Stimulated activated CD8-positive, alpha-beta memory T cell treated with anti-CD3 and anti-CD28 coated beads, Interleukin-15, amount 100 ng/mL, for 48 hours (primary cell): ENCODE measurements at regions not wholly inside any gene's neighbourhood (a gene's known extent, or its start where the extent isn't known, plus 50 kb on each side); places are given as distances from the start of the nearest gene placed in this dataset.

Experiments
- DNase-seq, 2 donors: peaks; one replicate each; pipeline ENCODE4 v3.0.0-alpha.2; 2020; ENCODE audit warnings: low read depth in 2 of 2

DNA sequence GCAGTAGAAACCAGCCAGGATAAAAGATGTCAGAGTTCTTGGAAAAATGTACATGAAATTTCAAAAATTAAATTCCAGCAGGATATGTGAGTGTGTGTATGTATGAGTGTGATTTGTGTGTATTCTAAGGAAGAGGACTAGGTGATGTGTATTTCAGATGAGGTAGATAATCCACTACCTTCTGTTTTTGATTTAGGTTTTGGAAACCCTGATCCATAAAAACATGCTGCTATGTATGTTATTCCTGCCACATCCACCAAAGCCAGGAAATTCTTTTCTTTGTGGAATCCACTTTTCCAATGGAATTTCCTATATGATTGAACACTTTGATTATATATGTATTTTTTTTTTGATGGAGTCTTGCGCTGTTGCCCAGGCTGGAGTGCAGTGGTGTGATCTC lies 276.9 kb downstream of the UQCRFS1 start:
- no peak for DNase-seq

DNA sequence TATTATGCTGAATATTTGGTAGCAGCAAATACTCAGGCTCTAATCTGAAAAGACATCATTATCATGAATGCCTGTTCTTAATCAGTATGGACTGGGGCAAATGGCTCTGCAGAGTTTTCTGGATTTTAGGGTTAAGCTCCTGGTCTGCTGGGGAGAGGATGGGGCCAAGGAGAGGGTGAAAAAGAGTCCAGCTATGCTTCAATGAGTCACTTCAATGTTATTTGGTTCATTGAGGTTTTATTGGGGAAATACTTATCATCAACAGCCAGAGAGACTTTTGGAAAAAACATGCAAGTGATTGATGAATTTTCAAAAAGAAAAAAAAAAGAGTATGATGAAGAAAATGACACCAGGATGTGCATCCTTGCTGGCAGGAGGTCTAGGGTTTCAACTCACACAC lies 278.3 kb downstream of the UQCRFS1 start:
- DNase-seq: no peak

DNA sequence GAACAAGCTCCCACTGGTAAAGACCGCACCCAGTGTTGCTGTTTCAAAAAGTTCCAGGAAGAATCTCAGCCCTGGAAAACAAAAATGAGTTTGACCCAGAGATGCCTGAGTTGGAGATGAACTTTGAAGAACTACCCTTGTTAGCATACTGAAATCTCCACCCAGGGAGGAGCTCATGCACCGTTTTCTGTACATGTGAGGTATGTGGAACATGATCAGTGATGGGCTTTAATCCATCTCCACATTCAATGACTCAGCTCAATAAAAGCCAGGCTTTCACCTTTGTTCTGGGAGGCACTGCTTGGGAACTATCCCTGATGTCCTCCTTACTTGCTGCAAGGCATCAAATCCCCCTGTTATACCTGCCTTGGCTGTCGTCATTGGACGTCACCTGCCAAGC lies 279.9 kb downstream of the UQCRFS1 start:
- no peak for DNase-seq

DNA sequence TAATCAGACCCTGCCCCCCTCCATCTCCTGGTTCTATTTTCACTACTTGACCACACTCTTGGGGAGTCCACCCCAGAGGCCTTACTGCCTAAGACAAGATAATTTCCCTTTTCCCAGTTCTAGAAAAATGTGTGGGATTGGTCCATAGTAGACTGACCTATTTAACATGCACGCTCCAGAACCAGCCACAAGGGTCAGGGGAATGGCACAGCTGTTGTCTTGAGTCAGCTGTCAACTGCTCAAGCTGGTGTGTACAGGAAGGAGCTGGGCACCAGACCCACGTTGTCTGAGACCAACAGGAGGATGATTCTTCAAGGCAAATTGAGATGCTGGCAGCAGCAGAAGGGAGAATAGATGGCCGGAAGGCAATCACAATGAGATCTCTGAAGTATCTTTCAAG lies 280.5 kb downstream of the UQCRFS1 start:
- DNase-seq: no peak

DNA sequence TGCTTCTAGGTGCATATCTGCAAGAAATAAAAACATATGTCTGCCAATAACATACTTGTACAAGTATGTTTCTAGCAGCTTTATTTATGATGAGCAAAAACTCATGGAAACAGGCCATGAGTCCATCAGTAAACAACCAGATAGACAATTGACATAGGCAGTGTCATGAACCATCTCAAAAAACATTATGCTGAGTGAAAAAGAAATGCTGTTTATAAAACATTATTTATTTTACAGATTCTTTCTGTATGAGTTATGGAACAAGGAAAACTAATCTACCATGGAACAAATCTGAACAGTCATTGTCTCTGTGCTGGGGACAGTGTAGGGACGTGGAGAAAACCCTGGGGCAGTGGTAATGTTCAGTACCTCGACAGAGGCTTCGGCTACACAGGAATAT lies 283.9 kb downstream of the UQCRFS1 start:
- DNase-seq: no peak

DNA sequence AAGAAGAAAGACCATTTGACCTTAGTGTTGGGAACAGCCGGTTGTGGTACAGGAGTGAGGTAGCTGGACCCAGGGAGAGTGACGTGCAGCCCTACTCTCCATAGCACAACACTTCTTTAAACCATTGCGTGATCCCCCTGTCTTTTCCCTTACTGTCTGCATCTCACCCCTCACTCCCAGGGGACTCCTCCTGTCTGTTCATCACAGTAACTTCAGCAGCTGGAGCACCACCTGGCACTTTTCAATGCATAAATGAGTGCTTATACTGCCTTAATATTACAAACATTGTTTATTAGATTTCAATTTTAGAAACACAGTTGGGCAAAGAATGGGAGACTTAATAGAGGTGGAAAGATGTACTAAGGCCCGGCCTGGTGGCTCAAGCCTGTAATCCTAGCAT lies 285.5 kb downstream of the UQCRFS1 start:
- DNase-seq: no peak

DNA sequence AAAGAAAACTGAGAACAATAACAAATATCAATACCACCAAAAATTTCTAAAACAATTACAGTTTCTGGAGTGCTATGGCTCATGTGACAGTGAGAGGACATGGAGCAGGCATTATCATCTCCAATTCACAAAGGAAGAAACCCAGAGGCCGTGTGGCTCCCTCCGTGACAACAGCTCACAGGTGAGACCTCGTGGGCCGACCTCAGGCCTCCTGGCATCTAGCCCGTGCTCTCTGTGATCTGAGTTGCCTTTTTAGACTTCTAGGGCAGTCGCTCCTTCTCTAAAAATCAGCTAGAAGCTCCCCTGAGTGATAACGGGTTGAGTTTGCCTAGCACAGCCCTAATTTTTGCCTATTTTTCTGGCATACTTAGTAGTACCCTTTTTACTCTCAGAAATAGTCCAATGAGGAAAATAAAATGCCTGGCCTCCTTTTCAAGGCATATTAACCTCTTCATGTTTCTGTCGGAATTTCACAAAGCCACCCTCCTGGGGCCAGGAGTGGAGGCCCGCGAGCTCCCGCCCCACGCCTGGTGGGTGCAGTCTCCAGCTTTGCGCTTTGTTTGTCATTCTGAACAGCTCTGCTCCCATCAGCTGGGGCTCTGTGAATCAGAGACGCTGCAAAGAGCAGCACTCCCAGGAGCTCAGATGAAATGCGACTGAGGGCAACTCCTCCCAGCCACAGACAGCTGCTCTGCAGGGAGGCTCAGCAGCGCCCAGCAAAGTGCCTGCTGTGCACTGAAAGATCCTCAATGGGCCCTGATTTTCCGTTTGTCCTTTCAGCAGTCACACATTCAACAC lies 292.5 kb downstream of the UQCRFS1 start:
- no peak for DNase-seq

DNA sequence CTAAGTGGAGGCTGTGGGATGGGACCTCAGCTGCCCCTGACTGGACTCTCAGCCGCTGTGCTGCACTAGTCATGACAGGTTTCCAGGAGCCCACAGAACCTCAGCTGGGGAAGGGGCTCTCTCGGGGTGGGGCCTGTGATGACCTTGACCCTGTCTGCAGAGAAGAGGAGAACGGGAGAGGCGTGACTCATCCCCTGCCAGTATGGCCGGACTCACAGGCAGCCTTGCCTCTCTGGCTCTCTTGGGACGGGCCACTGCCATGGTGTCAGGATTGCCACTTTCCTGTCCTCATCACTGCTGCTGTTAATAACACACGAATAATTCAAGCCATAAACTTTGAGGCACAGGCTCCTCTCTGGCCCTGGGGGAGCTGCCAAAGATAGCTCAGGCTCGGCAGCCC lies 295.3 kb downstream of the UQCRFS1 start:
- no peak for DNase-seq

DNA sequence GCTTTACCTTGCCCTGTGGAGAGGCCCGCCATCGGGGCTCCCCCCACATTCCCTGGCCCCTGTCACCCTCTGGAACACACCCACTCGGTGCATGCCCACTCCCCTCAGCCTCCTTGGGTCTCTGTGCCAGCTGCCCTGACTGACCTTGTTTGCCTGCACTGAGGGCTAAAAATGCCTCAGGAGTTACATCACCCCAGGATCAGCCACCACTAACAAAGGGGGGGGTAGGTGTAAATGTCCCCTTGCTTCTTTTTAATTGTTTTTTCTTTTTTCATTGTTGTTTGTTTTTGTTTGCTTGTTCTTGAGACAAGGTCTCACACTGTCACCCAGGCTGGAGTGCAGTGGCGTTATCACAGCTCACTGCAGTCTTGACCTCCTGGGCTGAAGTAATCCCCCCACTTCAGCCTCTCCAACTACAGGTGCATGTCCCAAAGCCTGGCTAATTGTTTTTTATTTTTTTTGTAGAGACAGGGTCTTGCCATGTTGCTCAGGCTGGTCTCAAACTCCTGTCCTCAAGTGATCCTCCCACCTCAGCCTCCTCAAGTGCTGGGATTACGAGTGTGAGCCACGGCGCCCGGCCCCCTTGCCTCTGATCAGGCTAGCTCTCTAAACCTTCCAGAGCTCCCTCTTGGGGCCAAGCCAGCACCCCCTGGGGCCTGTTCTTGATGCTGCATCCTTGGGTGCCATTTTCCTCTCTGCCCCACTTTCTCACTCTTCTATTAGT lies 297.1 kb downstream of the UQCRFS1 start:
- DNase-seq: no peak

DNA sequence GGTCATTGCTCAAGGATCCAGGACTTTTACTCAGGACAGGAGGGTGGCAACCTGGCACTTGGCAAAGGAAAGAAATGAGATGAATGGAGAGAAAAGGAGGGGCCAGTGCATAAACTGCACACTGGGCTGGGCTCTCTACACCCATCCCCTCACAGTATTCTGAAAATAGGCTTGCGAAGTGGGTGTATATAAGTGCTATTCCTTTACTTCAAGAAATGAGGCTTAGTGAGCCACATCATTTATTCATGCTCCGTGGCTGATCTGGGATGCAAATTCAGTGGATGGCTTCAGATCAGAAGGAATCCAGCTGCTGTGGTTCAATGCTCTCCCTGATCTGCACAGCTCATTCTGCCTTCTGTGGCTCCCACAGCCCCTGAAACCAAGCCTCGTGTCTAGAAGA lies 297.7 kb downstream of the UQCRFS1 start:
- DNase-seq: no peak

DNA sequence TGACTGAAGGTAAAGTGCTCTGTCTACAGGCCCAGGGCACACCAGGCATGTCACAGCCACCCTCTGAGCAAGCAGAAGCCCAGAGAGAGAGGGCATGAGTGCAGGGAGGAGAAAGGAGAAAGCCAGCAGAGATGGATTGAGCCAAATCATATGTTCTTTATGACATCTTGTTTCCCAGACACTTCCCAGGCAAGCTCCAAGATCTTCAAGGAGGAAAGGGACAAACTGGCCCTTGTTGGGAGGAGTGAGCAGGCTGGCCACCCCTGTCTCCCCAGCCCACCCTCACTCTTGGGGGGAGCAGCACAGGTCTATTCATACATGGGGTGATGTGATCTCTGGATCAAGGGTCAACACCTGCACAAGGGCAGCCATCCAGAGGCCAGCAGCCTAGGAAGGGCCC lies 298.8 kb downstream of the UQCRFS1 start:
- no peak for DNase-seq

DNA sequence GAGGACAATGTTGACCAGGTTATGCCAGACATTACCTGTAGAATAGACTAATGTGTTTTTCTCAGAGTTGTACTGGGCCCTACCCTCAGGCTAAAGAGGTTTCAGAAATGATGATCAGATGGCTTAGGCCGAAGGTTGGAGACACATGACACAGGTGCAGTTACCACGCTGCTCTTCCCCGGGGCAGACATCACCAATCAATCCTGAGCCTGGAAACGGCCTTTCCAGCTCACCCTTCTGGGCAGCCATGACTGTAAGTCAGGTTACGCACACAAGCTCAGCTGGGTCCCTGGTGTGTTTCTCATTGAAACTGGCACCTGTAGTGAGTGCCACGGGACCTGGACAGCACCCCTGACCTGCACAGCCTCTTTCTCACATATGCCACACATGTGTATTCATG lies 299.3 kb downstream of the UQCRFS1 start:
- DNase-seq: no peak

DNA sequence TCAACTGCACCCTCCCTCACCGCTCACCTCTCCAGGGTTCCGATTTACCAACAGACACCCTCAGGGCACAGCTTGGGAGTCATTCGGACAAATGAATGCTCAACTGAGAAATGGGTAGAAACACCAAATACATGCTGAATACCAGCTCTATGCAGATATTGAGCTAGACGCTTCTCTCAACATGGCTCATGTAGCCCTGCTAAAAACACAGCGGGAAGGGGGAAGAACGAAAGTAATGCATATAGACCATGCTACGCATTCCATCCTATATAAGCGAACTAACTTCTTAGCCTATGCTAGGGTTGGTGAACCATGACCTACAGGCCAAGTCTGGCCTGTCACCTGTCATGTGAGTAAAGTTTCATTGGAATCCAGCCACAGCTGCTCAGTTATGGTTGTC lies 304.0 kb downstream of the UQCRFS1 start:
- no peak for DNase-seq

DNA sequence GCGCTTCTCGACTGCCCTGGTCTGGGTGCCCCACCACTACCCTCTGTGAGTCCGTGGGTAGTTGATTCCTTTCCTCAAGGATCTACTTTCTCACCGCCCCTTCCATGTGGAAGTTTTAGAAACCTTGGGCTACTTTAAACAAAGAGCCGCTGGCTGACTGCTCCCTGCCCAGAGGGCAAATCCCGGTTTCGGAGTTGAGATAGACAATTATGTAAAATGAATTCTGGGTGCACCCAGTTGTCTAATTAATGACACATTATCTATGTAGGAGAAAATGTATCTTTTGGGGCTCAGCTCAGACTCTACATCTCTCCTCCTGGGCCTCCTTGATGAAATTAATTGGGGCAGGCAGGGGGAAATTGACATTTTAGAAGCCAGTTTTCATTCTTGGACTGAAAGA lies 305.4 kb downstream of the UQCRFS1 start:
- no peak for DNase-seq

DNA sequence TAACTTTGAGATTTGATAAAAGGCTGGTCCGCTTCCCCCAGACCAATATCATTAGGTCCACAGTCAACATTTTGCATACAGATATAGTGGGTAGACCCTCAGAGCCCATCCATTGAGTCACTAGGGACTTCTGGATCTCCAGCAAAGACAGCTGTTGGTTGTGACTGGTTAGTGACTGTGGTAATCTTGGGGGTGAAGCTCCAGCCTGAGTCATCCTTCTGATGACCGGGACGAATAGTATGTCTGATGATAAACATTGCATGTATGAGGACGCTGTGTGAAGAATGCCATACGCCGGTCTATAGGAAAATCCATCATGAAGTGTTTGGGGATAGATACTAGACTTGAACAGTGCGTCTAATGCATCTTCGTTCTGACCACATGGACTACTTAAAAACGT lies 307.0 kb downstream of the UQCRFS1 start:
- no peak for DNase-seq

DNA sequence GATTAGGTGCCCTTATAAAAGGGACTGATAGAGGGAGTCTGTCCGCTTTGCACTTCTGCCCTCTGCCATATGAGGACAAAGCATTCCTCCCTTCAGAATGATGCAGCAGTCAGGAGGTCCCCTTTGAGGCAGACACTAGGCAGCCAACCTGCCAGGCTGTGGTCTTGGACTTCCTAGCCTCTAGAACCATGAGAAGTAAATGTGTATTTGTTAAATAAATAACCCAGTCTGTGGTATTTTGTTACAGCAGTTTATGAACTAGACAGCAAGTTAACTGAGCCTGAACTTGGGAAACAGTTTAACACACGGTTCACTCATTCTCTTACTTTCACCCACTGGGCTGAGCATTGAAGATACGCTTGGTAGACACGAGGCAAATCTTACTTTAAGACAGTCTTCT lies 313.2 kb downstream of the UQCRFS1 start:
- DNase-seq: no peak

DNA sequence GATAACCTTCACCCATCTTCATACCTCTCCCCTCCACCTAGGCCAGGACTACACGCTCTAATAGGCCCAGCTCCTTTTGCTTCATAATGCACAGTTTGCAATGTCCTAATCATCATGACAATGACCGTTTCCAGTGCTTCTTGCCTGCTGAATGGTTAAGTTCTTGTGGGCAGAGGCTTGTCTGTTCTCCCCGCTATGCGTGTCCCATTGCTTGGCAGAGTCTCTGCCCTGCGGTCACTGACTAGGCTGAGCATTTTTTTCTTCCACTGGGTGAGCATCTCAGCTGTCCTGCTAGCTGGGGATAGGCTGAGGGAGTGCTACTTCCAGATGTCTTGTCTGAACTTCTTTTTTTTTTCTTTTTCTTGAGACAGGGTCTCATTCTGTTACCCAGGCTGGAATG lies 314.7 kb downstream of the UQCRFS1 start:
- no peak for DNase-seq

DNA sequence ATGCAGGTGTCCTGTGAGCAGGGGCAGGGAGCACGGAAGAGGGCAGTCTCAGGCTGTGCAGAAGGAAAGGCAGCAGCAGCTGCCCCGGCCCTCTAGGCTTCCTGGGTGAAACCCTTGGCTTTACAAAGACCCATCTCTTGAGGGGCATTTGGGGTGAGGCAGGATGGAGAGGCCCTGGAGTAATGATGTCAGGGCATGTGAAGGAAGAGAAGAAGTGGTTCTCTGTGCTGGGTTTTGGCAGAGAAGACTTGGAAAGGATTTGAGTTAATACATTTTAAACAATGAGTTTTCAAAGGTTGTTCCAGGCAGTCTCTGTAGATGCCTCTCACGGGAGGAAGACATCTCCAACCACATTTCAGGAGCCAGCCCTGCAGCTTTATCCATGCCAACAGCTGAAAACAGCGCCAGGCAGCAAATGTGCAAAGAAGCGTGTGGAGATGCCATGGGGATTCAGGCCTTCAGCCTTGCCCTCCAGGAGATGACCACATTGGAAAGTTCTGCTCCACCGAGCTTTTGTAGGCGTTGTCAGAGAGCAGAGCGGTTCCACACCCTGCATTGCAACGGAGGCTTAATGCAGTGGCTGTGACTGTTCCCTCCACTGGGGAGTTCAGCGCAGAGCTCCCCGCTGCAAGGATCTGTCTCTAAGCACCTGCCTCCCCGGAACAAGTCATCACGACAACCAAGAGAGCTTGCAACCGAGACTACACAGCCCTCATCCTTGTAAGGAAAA lies 322.8 kb downstream of the UQCRFS1 start:
- DNase-seq: no peak

DNA sequence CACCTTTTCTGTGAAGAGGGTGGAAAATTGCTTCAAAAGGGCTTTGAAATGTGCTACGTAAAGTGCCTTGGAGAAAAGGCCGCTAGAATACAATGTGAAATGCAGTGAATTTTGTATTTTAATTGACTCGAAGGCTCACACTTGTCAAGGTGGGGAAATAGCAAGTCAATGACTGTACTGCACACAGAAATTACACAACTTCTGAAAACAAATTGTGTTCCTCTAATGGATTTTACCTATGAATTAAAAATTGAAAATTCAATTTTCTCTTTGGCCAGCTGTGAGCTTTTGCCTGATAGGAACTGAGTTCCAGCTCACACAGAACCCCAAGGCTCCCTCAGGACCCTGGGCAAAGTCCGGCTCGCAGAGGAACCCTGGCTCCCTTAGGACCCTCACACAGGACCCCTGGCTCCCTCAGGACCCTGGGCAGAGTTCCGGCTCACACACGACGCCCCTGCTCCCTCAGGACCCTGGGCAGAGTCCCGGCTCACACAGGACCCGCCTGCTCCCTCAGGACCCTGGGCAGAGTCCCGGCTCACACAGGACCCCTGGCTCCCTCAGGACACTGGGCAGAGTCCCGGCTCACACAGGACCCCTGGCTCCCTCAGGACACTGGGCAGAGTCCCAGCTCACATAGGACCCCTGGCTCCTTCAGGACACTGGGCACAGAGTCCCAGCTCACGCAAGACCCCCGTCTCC lies 324.9 kb downstream of the UQCRFS1 start:
- no peak for DNase-seq

DNA sequence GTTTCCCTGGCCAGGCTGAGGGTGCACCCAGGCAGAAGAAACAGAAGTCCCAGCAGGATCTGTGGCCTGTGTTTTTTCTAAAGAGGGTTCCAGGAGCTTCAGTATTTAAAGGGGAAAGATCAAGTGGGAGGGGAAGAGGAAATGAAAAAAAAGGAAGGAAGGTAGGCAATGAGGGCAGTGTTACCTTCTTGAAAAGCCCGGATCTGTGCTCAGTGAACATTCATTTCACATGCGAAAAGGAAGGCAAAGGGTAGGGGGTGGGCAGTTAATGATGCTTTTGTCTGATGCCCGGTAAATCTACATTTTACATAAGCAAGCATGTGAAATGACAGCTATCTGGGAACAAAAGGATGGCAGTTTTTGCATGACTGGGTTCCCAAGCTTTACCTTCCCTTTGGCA lies 326.2 kb downstream of the UQCRFS1 start:
- DNase-seq: no peak

DNA sequence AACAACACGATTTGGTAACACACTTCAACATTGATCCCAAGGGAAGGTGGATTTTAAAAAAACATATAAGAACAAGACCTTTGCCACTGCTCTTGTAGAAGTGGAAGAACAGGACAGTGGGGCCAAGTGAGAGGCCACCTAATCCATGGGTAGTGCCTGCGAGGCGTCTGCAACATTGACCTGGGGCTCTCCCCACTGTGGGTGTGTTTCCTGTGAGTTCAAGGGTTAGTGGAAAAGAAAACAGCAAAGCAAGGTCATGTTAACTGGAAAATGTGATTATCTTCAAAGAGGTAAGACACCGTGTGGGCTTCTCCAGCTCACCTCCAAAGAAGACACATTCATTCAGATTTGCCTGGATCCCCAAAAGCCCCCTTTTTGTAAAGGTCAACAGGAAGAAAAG lies 327.0 kb downstream of the UQCRFS1 start:
- DNase-seq: no peak

DNA sequence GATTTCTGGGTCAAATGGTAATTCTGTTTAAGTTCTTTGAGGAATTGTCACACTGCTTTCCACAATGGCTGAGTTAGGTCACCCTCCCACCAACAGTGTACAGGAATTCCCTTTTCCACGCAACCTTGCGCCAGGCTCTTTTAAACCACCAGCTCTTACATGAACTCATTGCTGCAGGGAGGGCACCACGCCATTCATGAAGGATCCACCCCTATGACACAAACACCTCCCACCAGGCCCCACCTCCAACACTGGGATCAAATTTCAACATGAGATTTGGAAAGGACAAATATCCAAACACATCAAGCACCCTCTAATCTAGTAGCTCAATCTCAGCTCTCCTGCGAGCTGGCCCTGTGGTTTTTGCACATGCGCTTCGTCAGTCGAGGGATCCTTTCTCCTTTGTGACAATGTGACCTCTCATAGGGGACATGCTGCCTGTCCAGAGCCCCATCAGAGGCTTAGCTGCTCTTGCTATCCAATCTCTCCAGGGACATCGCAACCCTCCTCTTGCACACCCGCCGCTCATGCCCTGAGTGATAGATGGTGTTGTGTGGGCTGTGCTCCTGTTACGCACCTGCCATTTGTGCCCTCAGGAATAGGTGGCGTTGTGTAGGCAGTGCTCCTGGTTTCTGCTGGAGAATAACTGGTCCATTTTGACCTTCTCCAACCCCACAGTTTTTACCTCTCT lies 328.0 kb downstream of the UQCRFS1 start:
- no peak for DNase-seq
